ENCODE measurements at regions not wholly inside any gene's neighbourhood (a gene's known extent, or its start where the extent isn't known, plus 50 kb on each side); places are given as distances from the start of the nearest gene placed in this dataset.
"Not testable (repeated sequence)": the region's sequence is repeated elsewhere in the genome, so short reads cannot be mapped to it uniquely, and the experiment has no call there.

DNA sequence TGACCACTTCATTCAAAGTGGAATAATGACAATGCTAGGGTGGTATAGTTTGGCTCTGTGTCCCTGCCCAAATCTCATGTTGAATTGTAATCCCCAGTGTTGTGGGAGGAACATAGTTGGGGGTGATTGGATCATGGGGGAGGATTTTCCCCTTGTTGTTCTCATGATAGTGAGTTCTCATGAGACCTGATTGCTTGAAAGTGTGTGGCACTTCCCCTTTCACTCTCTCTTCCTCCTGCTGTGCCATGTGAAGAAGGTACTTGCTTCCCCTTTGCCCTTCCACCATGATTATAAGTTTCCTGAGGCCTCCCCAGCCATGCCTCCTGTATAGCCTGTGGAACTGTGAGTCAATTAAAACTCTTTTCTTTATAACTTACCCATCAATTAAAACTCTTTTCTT lies 348.3 kb upstream of the CD180 start:
- TF ChIP-seq ZFP30 (CRISPR knock-in tag; IDR thresholded peaks at IDR 0.05); ZFP3 (CRISPR knock-in tag; IDR thresholded peaks at IDR 0.05); TCF4 (CRISPR knock-in tag; IDR thresholded peaks at IDR 0.05; ENCODE audit: borderline replicate concordance); RARB (CRISPR knock-in tag; IDR thresholded peaks at IDR 0.05); GLIS3 (CRISPR knock-in tag; IDR thresholded peaks at IDR 0.05); ARNTL (CRISPR knock-in tag; IDR thresholded peaks at IDR 0.05; ENCODE audit: borderline replicate concordance, low read depth); ZNF8 (CRISPR knock-in tag; IDR thresholded peaks at IDR 0.05); CSDC2 (CRISPR knock-in tag; IDR thresholded peaks at IDR 0.05); ISL1 (CRISPR knock-in tag; IDR thresholded peaks at IDR 0.05): not testable (repeated sequence)
- TF ChIP-seq, protein P1, sequence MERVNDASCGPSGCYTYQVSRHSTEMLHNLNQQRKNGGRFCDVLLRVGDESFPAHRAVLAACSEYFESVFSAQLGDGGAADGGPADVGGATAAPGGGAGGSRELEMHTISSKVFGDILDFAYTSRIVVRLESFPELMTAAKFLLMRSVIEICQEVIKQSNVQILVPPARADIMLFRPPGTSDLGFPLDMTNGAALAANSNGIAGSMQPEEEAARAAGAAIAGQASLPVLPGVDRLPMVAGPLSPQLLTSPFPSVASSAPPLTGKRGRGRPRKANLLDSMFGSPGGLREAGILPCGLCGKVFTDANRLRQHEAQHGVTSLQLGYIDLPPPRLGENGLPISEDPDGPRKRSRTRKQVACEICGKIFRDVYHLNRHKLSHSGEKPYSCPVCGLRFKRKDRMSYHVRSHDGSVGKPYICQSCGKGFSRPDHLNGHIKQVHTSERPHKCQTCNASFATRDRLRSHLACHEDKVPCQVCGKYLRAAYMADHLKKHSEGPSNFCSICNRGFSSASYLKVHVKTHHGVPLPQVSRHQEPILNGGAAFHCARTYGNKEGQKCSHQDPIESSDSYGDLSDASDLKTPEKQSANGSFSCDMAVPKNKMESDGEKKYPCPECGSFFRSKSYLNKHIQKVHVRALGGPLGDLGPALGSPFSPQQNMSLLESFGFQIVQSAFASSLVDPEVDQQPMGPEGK (CRISPR knock-in tag; IDR thresholded peaks at IDR 0.05; ENCODE audit: borderline replicate concordance): not testable (repeated sequence)
- TF ChIP-seq, protein P2, sequence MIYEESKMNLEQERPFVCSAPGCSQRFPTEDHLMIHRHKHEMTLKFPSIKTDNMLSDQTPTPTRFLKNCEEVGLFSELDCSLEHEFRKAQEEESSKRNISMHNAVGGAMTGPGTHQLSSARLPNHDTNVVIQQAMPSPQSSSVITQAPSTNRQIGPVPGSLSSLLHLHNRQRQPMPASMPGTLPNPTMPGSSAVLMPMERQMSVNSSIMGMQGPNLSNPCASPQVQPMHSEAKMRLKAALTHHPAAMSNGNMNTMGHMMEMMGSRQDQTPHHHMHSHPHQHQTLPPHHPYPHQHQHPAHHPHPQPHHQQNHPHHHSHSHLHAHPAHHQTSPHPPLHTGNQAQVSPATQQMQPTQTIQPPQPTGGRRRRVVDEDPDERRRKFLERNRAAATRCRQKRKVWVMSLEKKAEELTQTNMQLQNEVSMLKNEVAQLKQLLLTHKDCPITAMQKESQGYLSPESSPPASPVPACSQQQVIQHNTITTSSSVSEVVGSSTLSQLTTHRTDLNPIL (CRISPR knock-in tag; IDR thresholded peaks at IDR 0.05; ENCODE audit: low read depth): not testable (repeated sequence)

Data from SK-N-SH treated with all-trans-retinoic acid at 6 μM for 48 hours (cell line).